GM06990 (cell line): ENCODE measurements at regions not wholly inside any gene's neighbourhood (a gene's known extent, or its start where the extent isn't known, plus 50 kb on each side); places are given as distances from the start of the nearest gene placed in this dataset.

Experiments
- DNase-seq: peaks from one replicate; pipeline ENCODE4 v3.0.0-alpha.2; 2011; ENCODE audit not compliant: insufficient read length; ENCODE audit errors: extremely low read depth
- H3K27me3 ChIP-seq: replicated peaks from 2 replicates; pipeline ENCODE4 v1.6.0; 2011; ENCODE audit warnings: low read length; ENCODE audit not compliant: control insufficient read depth, insufficient read depth
- H3K36me3 ChIP-seq: 2 replicates; pipeline ENCODE4 v1.5.1; 2011; ENCODE audit warnings: low read length; ENCODE audit not compliant: control insufficient read depth, insufficient read depth
- H3K4me3 ChIP-seq: replicated peaks from 2 replicates; pipeline ENCODE4 v1.5.1; 2011; ENCODE audit warnings: low read depth, mild to moderate bottlenecking, control low read depth, low read length
- TF ChIP-seq, protein P1 (sequence below): IDR thresholded peaks from 2 replicates; pipeline ENCODE4 v1.5.1; 2011; ENCODE audit warnings: low read length, control low read depth, mild to moderate bottlenecking, inconsistent platforms; ENCODE audit not compliant: insufficient read depth, poor library complexity, severe bottlenecking

DNA sequence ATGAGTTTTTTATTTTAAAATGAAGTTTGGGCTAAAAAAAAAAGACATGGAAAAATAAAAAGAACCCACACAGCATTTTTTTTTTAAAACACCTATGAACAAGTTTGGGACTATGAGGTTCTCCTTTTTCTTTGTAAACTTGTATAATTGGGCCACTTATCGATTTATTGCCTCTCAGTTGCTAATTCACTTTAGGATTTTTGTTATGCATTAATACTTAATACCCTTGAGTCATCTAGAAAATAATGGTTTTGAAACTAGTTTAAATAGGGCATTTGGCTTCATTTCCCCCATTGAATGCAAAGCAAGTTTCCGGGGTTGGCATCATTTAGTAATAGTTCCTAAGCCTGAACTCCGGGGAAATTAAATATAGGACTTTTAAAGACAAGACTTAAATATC, 312.8 kb upstream of the RGS6 start:
- TF ChIP-seq, protein P1, sequence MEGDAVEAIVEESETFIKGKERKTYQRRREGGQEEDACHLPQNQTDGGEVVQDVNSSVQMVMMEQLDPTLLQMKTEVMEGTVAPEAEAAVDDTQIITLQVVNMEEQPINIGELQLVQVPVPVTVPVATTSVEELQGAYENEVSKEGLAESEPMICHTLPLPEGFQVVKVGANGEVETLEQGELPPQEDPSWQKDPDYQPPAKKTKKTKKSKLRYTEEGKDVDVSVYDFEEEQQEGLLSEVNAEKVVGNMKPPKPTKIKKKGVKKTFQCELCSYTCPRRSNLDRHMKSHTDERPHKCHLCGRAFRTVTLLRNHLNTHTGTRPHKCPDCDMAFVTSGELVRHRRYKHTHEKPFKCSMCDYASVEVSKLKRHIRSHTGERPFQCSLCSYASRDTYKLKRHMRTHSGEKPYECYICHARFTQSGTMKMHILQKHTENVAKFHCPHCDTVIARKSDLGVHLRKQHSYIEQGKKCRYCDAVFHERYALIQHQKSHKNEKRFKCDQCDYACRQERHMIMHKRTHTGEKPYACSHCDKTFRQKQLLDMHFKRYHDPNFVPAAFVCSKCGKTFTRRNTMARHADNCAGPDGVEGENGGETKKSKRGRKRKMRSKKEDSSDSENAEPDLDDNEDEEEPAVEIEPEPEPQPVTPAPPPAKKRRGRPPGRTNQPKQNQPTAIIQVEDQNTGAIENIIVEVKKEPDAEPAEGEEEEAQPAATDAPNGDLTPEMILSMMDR = no peak
- peaks cover 1% of the 10 kb centered on the region; the same call in 1 of the 2 replicates for H3K36me3 ChIP-seq
- no peaks in the 10 kb centered on the region for H3K27me3 ChIP-seq
- H3K4me3 ChIP-seq = no peak overlapping the region
- no peak for DNase-seq

DNA sequence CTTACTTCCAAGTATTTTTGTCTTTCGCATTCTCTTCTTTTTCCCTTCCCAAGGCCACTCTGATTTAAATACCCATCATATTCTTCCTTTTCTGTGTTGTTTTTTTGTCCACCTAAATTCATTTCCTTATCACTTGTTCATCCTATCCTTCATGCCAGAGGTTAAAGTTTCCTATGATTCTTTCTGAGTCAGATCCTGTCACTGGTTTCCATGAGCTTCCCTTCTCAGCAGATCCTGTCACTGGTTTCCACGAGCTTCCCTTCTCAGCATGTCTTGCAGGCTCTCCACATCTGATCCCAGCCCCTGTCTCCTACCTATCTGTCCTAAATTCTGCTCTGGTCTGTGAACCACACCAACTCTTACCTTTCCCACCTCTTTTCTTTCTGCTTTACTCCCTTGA, 311.8 kb upstream of the RGS6 start:
- DNase-seq = no peak
- TF ChIP-seq, protein P1 = no peak
- H3K27me3 ChIP-seq = no peaks in the 10 kb centered on the region
- H3K4me3 ChIP-seq = no peak overlapping the region
- peaks cover 1% of the 10 kb centered on the region; the same call in 1 of the 2 replicates for H3K36me3 ChIP-seq

DNA sequence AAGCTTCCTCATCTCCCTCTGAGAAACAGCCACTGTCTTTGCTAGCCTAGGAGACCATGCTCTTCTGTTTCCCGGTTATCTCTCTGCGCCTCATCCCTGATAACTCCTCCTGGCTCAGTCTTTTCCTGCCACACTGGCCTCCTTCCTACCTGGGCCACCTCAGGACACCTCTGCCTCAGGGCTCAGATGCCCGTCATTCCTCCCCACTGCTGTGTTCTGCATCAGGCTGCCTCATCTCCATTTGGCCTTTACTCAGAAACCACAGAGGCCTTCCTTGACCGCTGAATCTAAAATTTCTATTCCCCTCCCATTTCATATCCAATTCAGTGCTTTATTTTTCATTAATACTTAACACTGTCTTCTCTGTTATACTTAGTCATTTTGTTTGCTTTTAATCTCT, 311.0 kb upstream of the RGS6 start:
- DNase-seq = no peak
- TF ChIP-seq, protein P1 = no peak
- H3K27me3 ChIP-seq = no peaks in the 10 kb centered on the region

DNA sequence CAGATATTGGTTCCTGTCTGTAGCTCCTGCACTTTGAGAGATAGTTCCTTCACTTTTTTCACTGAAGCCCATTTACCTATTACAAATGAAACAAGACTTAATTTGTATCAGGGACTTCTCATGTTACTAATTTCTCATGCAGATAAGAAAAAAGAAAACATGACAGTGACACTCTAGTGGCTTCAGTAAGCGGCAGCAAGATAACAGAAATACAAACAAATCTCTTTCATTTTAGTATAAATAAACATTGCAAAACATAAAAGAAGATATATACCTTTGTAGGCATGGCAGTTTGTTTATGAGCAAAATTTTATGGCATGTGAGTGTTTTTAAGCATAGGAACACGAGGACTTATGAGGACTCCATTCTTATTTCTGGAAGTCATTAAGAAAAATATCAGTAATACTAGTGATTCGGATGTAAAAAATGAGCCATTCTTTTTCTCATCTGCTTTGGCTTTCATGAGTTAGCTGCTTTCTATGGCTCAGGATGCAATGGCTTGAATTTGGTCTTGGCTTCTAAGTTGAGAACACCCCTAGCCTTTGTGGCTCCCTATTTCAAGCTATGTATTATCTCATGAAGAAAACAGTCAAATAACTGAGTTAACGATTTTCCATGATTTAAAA, 310.1 kb upstream of the RGS6 start:
- Histone ChIP-seq H3K4me3 (no peak overlapping the region), H3K27me3 (no peaks in the 10 kb centered on the region), H3K36me3 (peaks cover 2% of the 10 kb centered on the region)
- no peak for DNase-seq
- TF ChIP-seq, protein P1 = no peak

More for the DNA sequence above, 311.0 kb upstream of the RGS6 start:
- H3K4me3 ChIP-seq = no peak overlapping the region
- peaks cover 1% of the 10 kb centered on the region; the same call in 1 of the 2 replicates for H3K36me3 ChIP-seq

DNA sequence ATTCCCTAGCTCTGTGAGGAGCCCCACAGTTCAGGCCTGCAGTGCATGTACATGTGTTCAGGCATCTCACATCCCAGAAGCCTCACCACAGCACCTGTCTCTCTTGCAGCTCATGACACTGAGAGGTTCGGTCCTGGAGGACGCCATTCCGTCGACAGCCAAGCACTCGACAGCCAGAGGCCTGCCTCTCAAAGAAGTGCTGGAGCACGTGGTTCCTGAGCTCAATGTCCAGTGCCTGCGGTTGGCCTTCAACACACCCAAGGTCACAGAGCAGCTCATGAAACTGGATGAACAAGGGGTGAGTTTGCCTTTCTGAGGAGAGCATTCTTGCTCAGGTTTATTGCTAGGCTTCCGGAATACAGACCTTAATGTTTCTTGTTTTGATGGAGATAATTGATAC, 308.3 kb upstream of the RGS6 start:
- TF ChIP-seq, protein P1 = no peak
- no peak for DNase-seq

DNA sequence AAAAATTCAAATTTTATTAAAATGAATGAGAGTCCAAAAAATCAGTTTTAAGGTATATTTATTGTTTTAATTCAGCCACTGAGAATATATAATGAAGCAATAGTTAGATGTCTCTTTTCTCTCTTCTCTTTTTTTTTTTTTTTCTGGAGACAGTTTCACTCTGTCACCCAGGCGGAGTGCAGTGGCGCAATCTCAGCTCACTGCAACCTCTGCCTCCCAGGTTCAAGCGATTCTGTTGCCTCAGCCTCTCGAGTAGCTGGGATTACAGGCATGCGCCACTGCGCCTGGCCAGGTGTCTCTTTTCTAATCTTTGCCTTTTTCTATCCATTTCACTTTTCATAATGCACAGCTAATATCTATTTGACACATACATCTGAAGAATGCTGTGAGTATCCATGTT, 307.1 kb upstream of the RGS6 start:
- DNase-seq = no peak
- Histone ChIP-seq H3K36me3 (peaks cover 2% of the 10 kb centered on the region), H3K27me3 (no peaks in the 10 kb centered on the region), H3K4me3 (no peak overlapping the region)
- TF ChIP-seq, protein P1 = no peak

More for the DNA sequence above, 308.3 kb upstream of the RGS6 start:
- no peak overlapping the region for H3K4me3 ChIP-seq
- peaks cover 2% of the 10 kb centered on the region for H3K36me3 ChIP-seq
- H3K27me3 ChIP-seq = no peaks in the 10 kb centered on the region
